ENCODE measurements at regions not wholly inside any gene's neighbourhood (a gene's known extent, or its start where the extent isn't known, plus 50 kb on each side); places are given as distances from the start of the nearest gene placed in this dataset.

GRCh38 chrX:14357314-14357713 is 172.0 kb upstream of the GLRA2 start:
- ChIA-PET SMC1A (ENCODE audit: uncharacterized antibody, unreplicated experiment) (no interaction called here), POLR2A (no interaction called here), RAD21 (ENCODE audit: unreplicated experiment) (no interaction called here), CTCF (no interaction called here)
- H3K27ac ChIP-seq (ENCODE audit: control insufficient read depth, insufficient read depth) = no peak overlapping the region
- H3K4me3 ChIP-seq = no peak overlapping the region
- FAIRE-seq = no peak
- H4K20me1 ChIP-seq (ENCODE audit: control insufficient read depth, insufficient read depth) = no peaks in the 10 kb centered on the region
- no peaks in the 10 kb centered on the region for H3K36me3 ChIP-seq (ENCODE audit: control insufficient read depth in 2 of 2, insufficient read depth in 2 of 2, low read length in 1 of 2)
- H3K9me3 ChIP-seq (replicated peaks; ENCODE audit: control insufficient read depth, insufficient read depth, low read length) = no peaks in the 10 kb centered on the region
- DNase-seq (ENCODE audit: low read depth, low spot score) = no peak
- no peaks in the 10 kb centered on the region for H3K79me2 ChIP-seq (ENCODE audit: control insufficient read depth, insufficient read depth, low read length)
- in situ Hi-C loops (cut with MboI) (no loop called here), intact Hi-C loops (cut with micrococcal nuclease; ENCODE audit: unreplicated experiment) (no loop called here)
- no peaks in the 10 kb centered on the region for H3K27me3 ChIP-seq (replicated peaks in 1 of 2; ENCODE audit: control insufficient read depth in 2 of 2, insufficient read depth in 2 of 2, low read length in 1 of 2)
- no TSS peak for BruUV-seq (replicated peaks)
- ATAC-seq = no peak
- H3K4me1 ChIP-seq (ENCODE audit: control insufficient read depth, insufficient read depth, low read length) = no peaks in the 10 kb centered on the region
- no peak overlapping the region for H3K9ac ChIP-seq (ENCODE audit: control insufficient read depth, insufficient read depth, low read length)
- H3K4me2 ChIP-seq (ENCODE audit: control insufficient read depth, insufficient read depth) = no peak overlapping the region
- H2AFZ ChIP-seq (ENCODE audit: control insufficient read depth, low read depth, low read length) = no peak overlapping the region
- TF ChIP-seq ZNF217 (IDR thresholded peaks at IDR 0.05) = no peak
- TF ChIP-seq EGR1 (IDR thresholded peaks at IDR 0.05; ENCODE audit: borderline replicate concordance in 1 of 2, low read depth in 2 of 2, low read length in 2 of 2) = no peak
- TF ChIP-seq ZBTB4 (CRISPR knock-in tag; IDR thresholded peaks at IDR 0.05) = no peak
- TF ChIP-seq KLF5 (IDR thresholded peaks at IDR 0.05; ENCODE audit: partially characterized antibody) = no peak
- no peak for TF ChIP-seq NKRF (conservative IDR thresholded peaks at IDR 0.05)
- no peak for TF ChIP-seq E4F1 (IDR thresholded peaks at IDR 0.05; ENCODE audit: borderline replicate concordance, partially characterized antibody)
- TF ChIP-seq MTA3 (IDR thresholded peaks at IDR 0.05; ENCODE audit: borderline replicate concordance, low read length) = no peak
- TF ChIP-seq BCL11A (IDR thresholded peaks at IDR 0.05; ENCODE audit: low read depth, low read length) = no peak
- TF ChIP-seq CTCF (IDR thresholded peaks at IDR 0.05 in 2 of 3, conservative IDR thresholded peaks at IDR 0.05 in 1 of 3; ENCODE audit: control insufficient read depth in 2 of 3, extremely low read depth in 1 of 3, insufficient read depth in 1 of 3, low read depth in 3 of 3, low read length in 3 of 3) = no peak

Data from GM12878 (cell line).